Ovary (tissue), 3 donors: ENCODE measurements at regions not wholly inside any gene's neighbourhood (a gene's known extent, or its start where the extent isn't known, plus 50 kb on each side); places are given as distances from the start of the nearest gene placed in this dataset.

Experiments used
- EP300 ChIP-seq: sonication (generic); formaldehyde crosslinking; IDR thresholded peaks from one replicate; pipeline ENCODE4 v1.6.1; 2017; ENCODE audit warnings: antibody characterized with exemption
- POLR2A ChIP-seq: fragments of 450-650 bp; IDR thresholded peaks from one replicate; pipeline ENCODE4 v1.6.1; 2017; ENCODE audit warnings: antibody characterized with exemption, mild to moderate bottlenecking, moderate library complexity
- TF ChIP-seq, protein P1 (sequence below), 3 donors: fragments of 450-650 bp in 2 of 3; fragments of 200-600 bp in 1 of 3; IDR thresholded peaks; one replicate each; pipeline versions ENCODE4 v1.5.1 to v1.8.0; 2016 to 2022; ENCODE audit warnings: antibody characterized with exemption in 3 of 3, mild to moderate bottlenecking in 1 of 3
- donor health status: DM: no; HTN: no; CAD: no.

DNA sequence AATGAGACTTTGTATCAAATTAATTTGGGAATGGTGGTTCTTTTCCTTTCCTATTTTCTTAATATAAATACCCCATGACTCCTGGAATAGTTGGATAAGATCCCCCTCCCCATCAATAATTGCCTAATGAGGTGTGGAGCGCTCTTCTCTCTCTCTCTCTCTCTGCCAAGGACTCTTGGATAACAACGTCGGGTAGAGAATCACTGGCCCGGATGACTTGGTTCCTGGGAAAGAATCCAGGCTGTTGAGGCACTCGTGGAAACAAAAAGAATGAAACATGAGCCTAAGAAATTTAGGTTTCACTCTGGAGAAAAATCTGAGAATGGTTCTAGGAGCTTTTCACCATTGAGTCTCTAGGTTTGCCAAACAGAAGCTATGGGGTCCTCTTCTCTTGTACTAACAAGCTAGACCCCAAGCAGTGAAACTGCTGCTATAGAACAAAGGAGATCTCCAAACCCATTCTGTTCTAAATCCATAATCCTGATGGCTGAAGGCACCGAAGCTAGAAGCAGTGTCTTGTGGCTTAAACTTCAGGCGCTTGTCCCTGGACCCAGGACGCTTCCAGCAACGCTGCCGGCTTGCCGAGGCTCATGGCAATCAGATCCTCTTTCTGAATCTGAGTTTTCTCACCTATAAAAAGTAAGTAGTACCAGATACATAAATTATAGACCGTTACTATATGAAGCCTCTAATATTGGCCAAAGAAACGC is 241.6 kb upstream of the BTBD3 start:
- no peak for TF ChIP-seq POLR2A
- no peak for TF ChIP-seq EP300
- TF ChIP-seq, protein P1, sequence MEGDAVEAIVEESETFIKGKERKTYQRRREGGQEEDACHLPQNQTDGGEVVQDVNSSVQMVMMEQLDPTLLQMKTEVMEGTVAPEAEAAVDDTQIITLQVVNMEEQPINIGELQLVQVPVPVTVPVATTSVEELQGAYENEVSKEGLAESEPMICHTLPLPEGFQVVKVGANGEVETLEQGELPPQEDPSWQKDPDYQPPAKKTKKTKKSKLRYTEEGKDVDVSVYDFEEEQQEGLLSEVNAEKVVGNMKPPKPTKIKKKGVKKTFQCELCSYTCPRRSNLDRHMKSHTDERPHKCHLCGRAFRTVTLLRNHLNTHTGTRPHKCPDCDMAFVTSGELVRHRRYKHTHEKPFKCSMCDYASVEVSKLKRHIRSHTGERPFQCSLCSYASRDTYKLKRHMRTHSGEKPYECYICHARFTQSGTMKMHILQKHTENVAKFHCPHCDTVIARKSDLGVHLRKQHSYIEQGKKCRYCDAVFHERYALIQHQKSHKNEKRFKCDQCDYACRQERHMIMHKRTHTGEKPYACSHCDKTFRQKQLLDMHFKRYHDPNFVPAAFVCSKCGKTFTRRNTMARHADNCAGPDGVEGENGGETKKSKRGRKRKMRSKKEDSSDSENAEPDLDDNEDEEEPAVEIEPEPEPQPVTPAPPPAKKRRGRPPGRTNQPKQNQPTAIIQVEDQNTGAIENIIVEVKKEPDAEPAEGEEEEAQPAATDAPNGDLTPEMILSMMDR (IDR thresholded peaks at IDR 0.05), result no peak
